CD4-positive, alpha-beta memory T cell (primary cell): ENCODE measurements at regions not wholly inside any gene's neighbourhood (a gene's known extent, or its start where the extent isn't known, plus 50 kb on each side); places are given as distances from the start of the nearest gene placed in this dataset.

ENCODE experiments used
- CTCF ChIA-PET: fragments of 350-600 bp; sonication (Branson Sonifier 250); formaldehyde crosslinking; loops from one replicate; lab custom pipeline; 2021; ENCODE audit warnings: inconsistent platforms; ENCODE audit not compliant: partially characterized antibody; lab: Charles Lee
- POLR2A ChIA-PET: fragments of 350-600 bp; sonication (Branson Sonifier 250); formaldehyde crosslinking; loops from one replicate; lab custom pipeline; 2021; ENCODE audit not compliant: partially characterized antibody; lab: Charles Lee
- DNase-seq, 5 donors: peaks; one replicate each; pipeline versions ENCODE4 v3.0.0 to v3.0.0-alpha.2; 2020 to 2022; ENCODE audit warnings: mixed read lengths in 1 of 5
- H3K27ac ChIP-seq: one replicate; pipeline ENCODE4 v1.7.0; 2013; ENCODE audit warnings: low read depth, low read length
- H3K27me3 ChIP-seq: 2 replicates; pipeline ENCODE4 v1.7.0; 2013; ENCODE audit warnings: mild to moderate bottlenecking, low read length, moderate library complexity; ENCODE audit not compliant: insufficient read depth
- H3K36me3 ChIP-seq: 2 replicates; pipeline ENCODE4 v1.7.0; 2013; ENCODE audit warnings: mild to moderate bottlenecking, low read length, moderate library complexity; ENCODE audit not compliant: insufficient read depth
- H3K4me1 ChIP-seq: 2 replicates; pipeline ENCODE4 v1.7.0; 2013; ENCODE audit warnings: mild to moderate bottlenecking, low read length, moderate library complexity; ENCODE audit not compliant: insufficient read depth
- H3K4me3 ChIP-seq, 2 donors: one replicate each; pipeline ENCODE4 v1.7.0; 2013; ENCODE audit warnings: low read length in 2 of 2, mild to moderate bottlenecking in 1 of 2
- H3K9me3 ChIP-seq, 2 donors: one replicate each; pipeline ENCODE4 v1.7.0; 2013; ENCODE audit warnings: low read length in 2 of 2, control low read depth in 1 of 2; ENCODE audit not compliant: control insufficient read depth in 1 of 2
- H3K27ac Mint-ChIP-seq, 7 donors: one replicate each; pipeline ENCODE4 v1.8.0; 2020 to 2021; ENCODE audit warnings: mixed read lengths in 7 of 7, mild to moderate bottlenecking in 6 of 7, inconsistent platforms in 3 of 7, moderate library complexity in 3 of 7
- H3K27me3 Mint-ChIP-seq, 2 donors: one replicate each; pipeline ENCODE4 v1.8.0; 2020 to 2021; ENCODE audit warnings: mixed read lengths in 2 of 2
- H3K36me3 Mint-ChIP-seq, 2 donors: one replicate each; pipeline ENCODE4 v1.8.0; 2020 to 2021; ENCODE audit warnings: mixed read lengths in 2 of 2, inconsistent platforms in 1 of 2, mild to moderate bottlenecking in 1 of 2
- H3K4me1 Mint-ChIP-seq, 4 donors: one replicate each; pipeline ENCODE4 v1.8.0; 2020 to 2021; ENCODE audit warnings: mixed read lengths in 4 of 4, mild to moderate bottlenecking in 1 of 4
- H3K4me3 Mint-ChIP-seq, 8 donors: one replicate each; pipeline ENCODE4 v1.8.0; 2020 to 2021; ENCODE audit warnings: mixed read lengths in 8 of 8, mild to moderate bottlenecking in 7 of 8, moderate library complexity in 6 of 8, inconsistent platforms in 3 of 8
- H3K9me3 Mint-ChIP-seq, 8 donors: one replicate each; pipeline ENCODE4 v1.8.0; 2020 to 2021; ENCODE audit warnings: mixed read lengths in 8 of 8, mild to moderate bottlenecking in 5 of 8, inconsistent platforms in 3 of 8, moderate library complexity in 1 of 8
- intact Hi-C: fragments of 100-400 bp; cut with micrococcal nuclease; formaldehyde crosslinking; loops from one replicate; pipeline ENCODE4 v1.15.1; 2023

DNA sequence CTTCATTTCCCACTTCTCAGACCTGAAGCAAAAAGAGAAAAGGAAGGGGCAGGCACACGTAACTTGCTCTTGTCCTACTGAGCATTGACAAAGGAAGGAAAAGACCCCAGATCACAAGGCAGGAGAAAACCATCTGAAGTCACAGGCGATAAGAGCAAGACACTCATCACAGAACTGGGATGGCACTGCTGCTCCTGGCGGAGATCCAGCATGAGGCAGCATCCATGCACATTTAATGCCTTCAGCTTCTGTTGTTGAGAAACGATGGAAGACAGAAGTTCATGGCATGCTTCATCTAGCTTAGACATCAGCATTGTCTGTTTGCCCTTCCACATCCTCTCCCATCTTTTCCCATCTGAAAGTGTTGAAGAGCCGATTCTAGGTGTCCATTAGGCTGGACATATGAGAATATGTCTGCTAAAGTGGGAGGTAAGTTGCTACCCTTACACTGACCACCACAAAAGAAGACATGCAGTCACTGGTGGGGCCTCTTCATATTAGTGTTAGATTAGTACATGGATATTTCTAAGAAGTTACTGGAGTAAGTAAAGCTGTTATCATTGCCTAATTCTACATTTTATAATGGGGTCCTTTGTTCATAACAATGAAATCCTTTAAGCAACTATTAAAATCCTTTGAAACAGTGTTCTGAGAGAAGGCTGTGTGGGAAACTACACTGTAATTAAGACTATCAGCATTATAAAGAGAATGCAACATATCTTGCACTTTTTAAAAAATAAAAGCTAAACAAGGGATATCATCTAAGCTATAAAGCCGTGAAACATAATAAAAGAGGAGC, 618.5 kb downstream of the C6orf118 start:
- Mint-ChIP-seq H3K36me3 (no peaks in the 10 kb centered on the region), H3K4me1 (no peaks in the 10 kb centered on the region), H3K9me3 (peaks cover 2 to 9% (median 4%) of the 10 kb centered on the region in 8 donors), H3K27ac (no peak overlapping the region), H3K27me3 (no peaks in the 10 kb centered on the region), H3K4me3 (no peak overlapping the region)
- intact Hi-C loops, result no loop called here
- no peaks in the 10 kb centered on the region for H3K9me3 ChIP-seq
- POLR2A ChIA-PET, result no interaction called here
- CTCF ChIA-PET, result no interaction called here
- no peak for DNase-seq
- no peak overlapping the region for H3K27ac ChIP-seq
- H3K36me3 ChIP-seq, result no peaks in the 10 kb centered on the region
- H3K4me1 ChIP-seq, result no peaks in the 10 kb centered on the region
- H3K4me3 ChIP-seq, result no peak overlapping the region
- H3K27me3 ChIP-seq, result no peaks in the 10 kb centered on the region

DNA sequence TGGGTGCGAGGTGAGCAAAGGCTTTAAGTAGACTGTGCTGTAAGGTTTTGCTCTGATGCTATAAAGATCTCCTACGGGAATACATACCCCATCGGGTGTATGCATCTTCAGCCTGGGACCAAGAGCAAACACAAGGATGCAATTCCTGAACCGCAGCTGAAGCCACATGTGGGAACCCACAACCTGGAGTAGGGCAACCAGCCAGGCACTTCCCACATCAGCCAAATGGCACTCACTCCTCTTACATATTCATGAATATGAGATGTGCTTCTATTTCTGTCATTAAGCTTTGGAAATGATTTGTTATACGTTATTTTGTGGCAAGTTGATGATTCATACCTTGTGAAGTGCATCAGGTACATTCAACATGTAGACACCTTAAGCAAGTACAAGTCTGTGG, 619.2 kb downstream of the C6orf118 start:
- Mint-ChIP-seq H3K27ac (no peak overlapping the region), H3K4me3 (no peak overlapping the region), H3K9me3 (peaks cover 2 to 9% (median 4%) of the 10 kb centered on the region in 8 donors), H3K27me3 (no peaks in the 10 kb centered on the region), H3K4me1 (no peaks in the 10 kb centered on the region), H3K36me3 (no peaks in the 10 kb centered on the region)
- H3K27ac ChIP-seq, result no peak overlapping the region
- POLR2A ChIA-PET, result no interaction called here
- H3K36me3 ChIP-seq, result no peaks in the 10 kb centered on the region
- intact Hi-C loops, result no loop called here
- H3K4me3 ChIP-seq, result no peak overlapping the region
- H3K27me3 ChIP-seq, result no peaks in the 10 kb centered on the region
- CTCF ChIA-PET, result no interaction called here
- DNase-seq, result no peak
- no peaks in the 10 kb centered on the region for H3K9me3 ChIP-seq
- no peaks in the 10 kb centered on the region for H3K4me1 ChIP-seq

DNA sequence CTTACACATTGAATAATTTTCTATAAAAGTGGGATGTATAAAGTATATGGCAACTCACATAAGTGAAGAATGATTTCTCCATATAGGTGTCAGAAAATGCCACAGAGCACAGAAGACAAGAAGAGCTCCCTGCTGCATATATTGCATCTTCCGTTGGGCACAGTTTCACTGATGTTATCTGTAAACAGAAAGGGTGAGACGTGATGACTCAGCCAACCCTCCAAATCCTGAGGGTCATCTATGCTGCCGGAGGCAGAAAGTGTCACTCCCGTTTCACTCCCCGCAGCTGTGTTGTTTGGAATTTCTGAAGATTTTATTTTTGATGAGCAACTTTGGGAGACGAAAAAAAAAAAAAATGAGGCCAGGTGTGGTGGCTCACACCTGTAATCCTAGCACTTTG, 644.1 kb downstream of the C6orf118 start:
- ChIA-PET CTCF (no interaction called here), POLR2A (no interaction called here)
- no peaks in the 10 kb centered on the region for H3K27me3 ChIP-seq
- no peak overlapping the region for H3K4me3 Mint-ChIP-seq
- no peak overlapping the region for H3K27ac Mint-ChIP-seq
- H3K4me1 ChIP-seq, result no peaks in the 10 kb centered on the region
- H3K9me3 Mint-ChIP-seq, result peaks cover 2 to 18% (median 7%) of the 10 kb centered on the region in 8 donors
- intact Hi-C loops, result no loop called here
- peaks cover 0 to 3% of the 10 kb centered on the region in 2 donors for H3K9me3 ChIP-seq
- no peaks in the 10 kb centered on the region for H3K36me3 Mint-ChIP-seq
- H3K27me3 Mint-ChIP-seq, result no peaks in the 10 kb centered on the region
- no peak overlapping the region for H3K4me3 ChIP-seq
- H3K36me3 ChIP-seq, result no peaks in the 10 kb centered on the region
- no peak for DNase-seq
- H3K4me1 Mint-ChIP-seq, result no peaks in the 10 kb centered on the region
- H3K27ac ChIP-seq, result no peak overlapping the region

DNA sequence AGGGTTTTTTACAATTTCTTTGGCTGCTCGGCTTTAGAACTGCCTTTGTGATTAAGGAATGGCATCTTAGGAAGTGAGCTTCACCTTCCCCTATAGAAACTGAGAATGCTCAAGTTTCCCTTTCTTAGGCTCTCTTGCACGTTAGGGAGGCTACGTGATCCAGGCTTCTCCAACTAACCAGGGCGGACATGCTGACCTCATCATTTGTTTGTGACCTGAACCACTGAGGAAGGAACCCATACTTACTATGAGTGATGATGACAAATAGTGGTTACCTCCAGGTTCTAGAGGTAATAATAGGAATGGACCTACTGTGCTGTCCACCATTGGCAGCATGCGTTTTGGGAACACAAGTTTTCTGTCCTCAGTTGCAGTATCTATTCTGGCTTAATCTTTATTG, 645.8 kb downstream of the C6orf118 start:
- H3K4me1 Mint-ChIP-seq, result no peaks in the 10 kb centered on the region
- no peak overlapping the region for H3K4me3 Mint-ChIP-seq
- no peaks in the 10 kb centered on the region for H3K27me3 Mint-ChIP-seq
- ChIA-PET CTCF (no interaction called here), POLR2A (no interaction called here)
- H3K9me3 Mint-ChIP-seq, result peaks cover 2 to 18% (median 7%) of the 10 kb centered on the region in 8 donors
- no peak overlapping the region for H3K27ac ChIP-seq
- H3K27ac Mint-ChIP-seq, result no peak overlapping the region
- H3K36me3 Mint-ChIP-seq, result no peaks in the 10 kb centered on the region
- H3K4me1 ChIP-seq, result no peaks in the 10 kb centered on the region
- no peaks in the 10 kb centered on the region for H3K27me3 ChIP-seq
- no peaks in the 10 kb centered on the region for H3K36me3 ChIP-seq
- H3K4me3 ChIP-seq, result no peak overlapping the region
- intact Hi-C loops, result no loop called here
- no peak for DNase-seq
- peaks cover 0 to 3% of the 10 kb centered on the region in 2 donors for H3K9me3 ChIP-seq

DNA sequence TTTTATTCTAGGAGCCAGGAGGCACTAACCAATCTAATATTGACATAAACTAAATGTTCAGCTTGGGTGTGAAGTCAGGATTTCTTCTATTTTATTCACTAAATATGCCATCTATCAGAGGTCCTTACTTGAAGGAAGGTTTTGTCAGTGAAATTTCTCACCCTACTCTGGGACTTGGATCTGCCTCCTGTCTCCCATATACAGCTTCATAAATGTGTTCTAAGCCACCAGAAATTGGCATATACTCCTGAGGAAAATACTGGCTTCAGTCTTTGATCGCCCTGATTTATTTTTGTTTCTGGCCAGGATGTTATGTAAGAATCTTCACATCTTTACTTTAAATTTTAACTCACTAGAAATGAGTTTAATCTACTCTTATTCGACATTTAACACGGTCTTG, 647.7 kb downstream of the C6orf118 start:
- ChIA-PET CTCF (no interaction called here), POLR2A (no interaction called here)
- no peaks in the 10 kb centered on the region for H3K27me3 ChIP-seq
- Mint-ChIP-seq H3K4me3 (no peak overlapping the region), H3K27me3 (no peaks in the 10 kb centered on the region), H3K27ac (no peak overlapping the region), H3K9me3 (peaks cover 2 to 14% (median 7%) of the 10 kb centered on the region in 8 donors), H3K4me1 (no peaks in the 10 kb centered on the region), H3K36me3 (no peaks in the 10 kb centered on the region)
- no peak overlapping the region for H3K4me3 ChIP-seq
- no peak overlapping the region for H3K27ac ChIP-seq
- H3K4me1 ChIP-seq, result no peaks in the 10 kb centered on the region
- intact Hi-C loops, result no loop called here
- no peaks in the 10 kb centered on the region for H3K36me3 ChIP-seq
- no peak for DNase-seq
- H3K9me3 ChIP-seq, result peaks cover 0 to 3% of the 10 kb centered on the region in 2 donors

DNA sequence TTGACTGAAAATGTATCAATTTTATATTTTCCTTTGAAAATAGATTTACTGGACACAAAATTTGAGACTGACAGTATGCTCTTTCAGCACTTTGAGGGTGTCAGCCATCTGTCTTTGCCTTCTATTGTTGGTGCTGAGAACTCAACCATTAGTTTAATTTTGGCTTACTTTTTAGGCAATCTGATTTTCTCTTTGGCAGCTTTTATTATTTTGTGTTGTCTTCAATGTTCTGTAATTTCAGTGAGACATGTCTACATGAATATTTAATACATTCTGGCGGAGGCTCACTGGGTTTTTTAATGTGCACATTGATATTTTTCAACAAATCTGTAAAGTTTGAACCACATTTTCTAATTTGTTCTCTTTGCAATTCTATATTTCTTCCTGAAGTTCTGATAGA, 648.6 kb downstream of the C6orf118 start:
- no peak for DNase-seq
- H3K4me3 ChIP-seq, result no peak overlapping the region
- no peaks in the 10 kb centered on the region for H3K27me3 Mint-ChIP-seq
- no peaks in the 10 kb centered on the region for H3K36me3 Mint-ChIP-seq
- H3K27ac Mint-ChIP-seq, result no peak overlapping the region
- POLR2A ChIA-PET, result no interaction called here
- H3K9me3 ChIP-seq, result no peaks in the 10 kb centered on the region
- H3K4me1 ChIP-seq, result no peaks in the 10 kb centered on the region
- CTCF ChIA-PET, result no interaction called here
- peaks cover 0 to 14% (median 7%) of the 10 kb centered on the region in 8 donors for H3K9me3 Mint-ChIP-seq
- intact Hi-C loops, result no loop called here
- no peak overlapping the region for H3K27ac ChIP-seq
- H3K4me3 Mint-ChIP-seq, result no peak overlapping the region
- H3K36me3 ChIP-seq, result no peaks in the 10 kb centered on the region
- H3K27me3 ChIP-seq, result no peaks in the 10 kb centered on the region
- H3K4me1 Mint-ChIP-seq, result no peaks in the 10 kb centered on the region

DNA sequence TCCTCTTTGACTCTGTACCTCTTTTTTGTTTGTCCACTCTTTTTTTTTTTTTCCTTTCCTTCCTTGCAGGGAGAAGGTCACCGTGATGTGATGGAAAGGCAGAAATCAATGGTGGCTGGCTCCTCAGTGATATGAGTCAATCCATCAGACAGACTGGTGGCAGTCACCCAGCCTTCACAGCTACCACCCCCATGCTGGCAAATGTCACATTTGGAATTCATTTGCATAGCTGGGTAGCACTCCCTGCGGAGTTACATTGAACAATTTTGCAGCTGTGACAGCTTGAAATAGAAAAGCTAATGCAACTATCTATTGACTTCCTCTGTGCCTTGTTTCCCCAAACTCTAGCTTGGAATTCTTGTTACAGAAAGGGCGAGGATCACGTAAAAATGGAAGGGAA, 668.4 kb downstream of the C6orf118 start:
- CTCF ChIA-PET, result no interaction called here

More for the DNA sequence above, 668.4 kb downstream of the C6orf118 start:
- peaks cover 0 to 15% (median 4%) of the 10 kb centered on the region in 8 donors for H3K9me3 Mint-ChIP-seq
- Histone ChIP-seq H3K36me3 (no peaks in the 10 kb centered on the region), H3K9me3 (no peaks in the 10 kb centered on the region), H3K4me3 (no peak overlapping the region), H3K27ac (no peak overlapping the region), H3K27me3 (no peaks in the 10 kb centered on the region), H3K4me1 (no peaks in the 10 kb centered on the region)
- no peak overlapping the region for H3K27ac Mint-ChIP-seq
- H3K4me1 Mint-ChIP-seq, result no peaks in the 10 kb centered on the region
- H3K36me3 Mint-ChIP-seq, result no peaks in the 10 kb centered on the region
- no peak for DNase-seq
- no peaks in the 10 kb centered on the region for H3K27me3 Mint-ChIP-seq
- H3K4me3 Mint-ChIP-seq, result no peak overlapping the region
- intact Hi-C loops, result no loop called here
- POLR2A ChIA-PET, result no interaction called here
